GM12872 (cell line): ENCODE measurements at regions not wholly inside any gene's neighbourhood (a gene's known extent, or its start where the extent isn't known, plus 50 kb on each side); places are given as distances from the start of the nearest gene placed in this dataset.

Source experiments
- CTCF ChIP-seq: IDR thresholded peaks from 3 replicates; pipeline ENCODE4 v1.5.1; 2011; ENCODE audit warnings: low read depth, mild to moderate bottlenecking, low read length, moderate library complexity; ENCODE audit not compliant: insufficient read depth

- no peak for TF ChIP-seq CTCF
Measured at GRCh38 chr1:58927041-58927721, 143.3 kb upstream of the JUN start.

- TF ChIP-seq CTCF: no peak
Measured at GRCh38 chr1:58927722-58928085, 143.9 kb upstream of the JUN start.

GRCh38 chr1:58928514-58928913 is 144.7 kb upstream of the JUN start:
- no peak for TF ChIP-seq CTCF

GRCh38 chr1:58929671-58930325 is 146.0 kb upstream of the JUN start:
- no peak for TF ChIP-seq CTCF

- TF ChIP-seq CTCF: no peak
Measured at GRCh38 chr1:58931024-58931423, 147.2 kb upstream of the JUN start.

- no peak for TF ChIP-seq CTCF
Measured at GRCh38 chr1:58931756-58932155, 147.9 kb upstream of the JUN start.

- no peak for TF ChIP-seq CTCF
Measured at GRCh38 chr1:58932859-58933598, 149.2 kb upstream of the JUN start.
